ENCODE measurements at regions not wholly inside any gene's neighbourhood (a gene's known extent, or its start where the extent isn't known, plus 50 kb on each side); places are given as distances from the start of the nearest gene placed in this dataset.

DNA sequence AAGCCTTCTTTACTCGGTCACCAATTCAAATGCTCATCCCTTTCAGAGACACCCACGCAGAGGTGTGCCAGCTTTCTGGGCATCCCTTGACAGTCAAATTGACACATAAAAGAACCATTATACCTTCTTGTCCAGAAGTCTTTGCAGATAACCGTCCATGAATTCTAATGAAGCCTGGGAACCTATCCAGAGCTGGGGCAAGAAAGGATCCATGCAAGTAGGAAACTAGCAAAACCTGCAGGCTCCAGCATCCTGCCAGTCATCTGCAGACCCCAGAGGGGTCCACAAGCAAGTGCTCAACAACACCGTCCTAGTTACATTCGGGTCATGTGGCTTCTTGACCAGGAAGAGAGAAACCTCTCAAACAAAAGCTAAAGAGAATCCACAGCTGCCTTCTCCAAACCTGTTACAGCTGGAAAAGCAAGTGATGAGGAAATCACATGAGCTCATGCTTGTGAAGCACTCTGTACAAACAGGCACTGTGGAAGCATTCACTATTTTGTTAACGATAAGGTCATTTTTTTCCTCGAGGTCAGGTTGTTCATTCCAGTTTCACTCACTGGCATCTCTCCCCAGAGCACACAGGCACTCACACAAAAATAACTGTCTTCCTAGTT, 80.2 kb upstream of the DMRT1 start:
- Histone ChIP-seq H3K9ac (ENCODE audit: low read depth in 1 of 2, low read length in 2 of 2) (no peak overlapping the region), H3K27ac (ENCODE audit: low read depth in 1 of 2, low read length in 2 of 2) (no peak overlapping the region), H3K4me3 (ENCODE audit: low read depth in 1 of 3, low read length in 3 of 3) (no peak overlapping the region), H3K36me3 (ENCODE audit: control insufficient read depth in 4 of 4, insufficient read depth in 3 of 4, low read depth in 1 of 4, low read length in 3 of 4) (no peaks in the 10 kb centered on the region), H3K4me1 (ENCODE audit: control insufficient read depth in 4 of 4, insufficient read depth in 4 of 4, low read length in 3 of 4) (peaks cover 0 to 3% (median 0%) of the 10 kb centered on the region in 4 donors), H3K9me3 (ENCODE audit: control insufficient read depth in 4 of 4, low read length in 3 of 4) (no peaks in the 10 kb centered on the region), H3K27me3 (ENCODE audit: control insufficient read depth in 4 of 4, insufficient read depth in 4 of 4, low read length in 3 of 4) (no peaks in the 10 kb centered on the region)
- no peak for DNase-seq (ENCODE audit: low spot score)
- TF ChIP-seq RXRA (IDR thresholded peaks at IDR 0.05): peak in 1 of 2 donors; percentile 74
- TF ChIP-seq NR2F2 (IDR thresholded peaks at IDR 0.05): no peak
- peak in 1 of 2 donors; percentile 62 for TF ChIP-seq HNF4A (conservative IDR thresholded peaks at IDR 0.05)
- peak; percentile 32 to 39 for TF ChIP-seq RAD21 (IDR thresholded peaks at IDR 0.05)
- TF ChIP-seq, protein P1, sequence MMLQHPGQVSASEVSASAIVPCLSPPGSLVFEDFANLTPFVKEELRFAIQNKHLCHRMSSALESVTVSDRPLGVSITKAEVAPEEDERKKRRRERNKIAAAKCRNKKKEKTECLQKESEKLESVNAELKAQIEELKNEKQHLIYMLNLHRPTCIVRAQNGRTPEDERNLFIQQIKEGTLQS (IDR thresholded peaks at IDR 0.05): no peak
- no peak for TF ChIP-seq FOXA1 (IDR thresholded peaks at IDR 0.05)
- no peak for TF ChIP-seq HNF4G (IDR thresholded peaks at IDR 0.05)
- TF ChIP-seq, protein P2, sequence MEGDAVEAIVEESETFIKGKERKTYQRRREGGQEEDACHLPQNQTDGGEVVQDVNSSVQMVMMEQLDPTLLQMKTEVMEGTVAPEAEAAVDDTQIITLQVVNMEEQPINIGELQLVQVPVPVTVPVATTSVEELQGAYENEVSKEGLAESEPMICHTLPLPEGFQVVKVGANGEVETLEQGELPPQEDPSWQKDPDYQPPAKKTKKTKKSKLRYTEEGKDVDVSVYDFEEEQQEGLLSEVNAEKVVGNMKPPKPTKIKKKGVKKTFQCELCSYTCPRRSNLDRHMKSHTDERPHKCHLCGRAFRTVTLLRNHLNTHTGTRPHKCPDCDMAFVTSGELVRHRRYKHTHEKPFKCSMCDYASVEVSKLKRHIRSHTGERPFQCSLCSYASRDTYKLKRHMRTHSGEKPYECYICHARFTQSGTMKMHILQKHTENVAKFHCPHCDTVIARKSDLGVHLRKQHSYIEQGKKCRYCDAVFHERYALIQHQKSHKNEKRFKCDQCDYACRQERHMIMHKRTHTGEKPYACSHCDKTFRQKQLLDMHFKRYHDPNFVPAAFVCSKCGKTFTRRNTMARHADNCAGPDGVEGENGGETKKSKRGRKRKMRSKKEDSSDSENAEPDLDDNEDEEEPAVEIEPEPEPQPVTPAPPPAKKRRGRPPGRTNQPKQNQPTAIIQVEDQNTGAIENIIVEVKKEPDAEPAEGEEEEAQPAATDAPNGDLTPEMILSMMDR (IDR thresholded peaks at IDR 0.05; ENCODE audit: low read depth, low read length, missing input control): no peak
- no peak for TF ChIP-seq EGR1 (IDR thresholded peaks at IDR 0.05; ENCODE audit: low read depth in 2 of 2)
- TF ChIP-seq SP1 (IDR thresholded peaks at IDR 0.05): peak; percentile 24
- no peak for TF ChIP-seq TAF1 (conservative IDR thresholded peaks at IDR 0.05)
- peak; percentile 22 for TF ChIP-seq ZBTB33 (IDR thresholded peaks at IDR 0.05)
- peak; percentile 27 for TF ChIP-seq FOXA2 (IDR thresholded peaks at IDR 0.05)
- TF ChIP-seq JUND (IDR thresholded peaks at IDR 0.05): peak in 1 of 2 donors; percentile 74
- no peak for TF ChIP-seq GABPA (IDR thresholded peaks at IDR 0.05 in 1 of 2, conservative IDR thresholded peaks at IDR 0.05 in 1 of 2)
- peak; percentile 23 for TF ChIP-seq YY1 (IDR thresholded peaks at IDR 0.05)
- TF ChIP-seq REST (IDR thresholded peaks at IDR 0.05): peak; percentile 33
- TF ChIP-seq, protein P3, sequence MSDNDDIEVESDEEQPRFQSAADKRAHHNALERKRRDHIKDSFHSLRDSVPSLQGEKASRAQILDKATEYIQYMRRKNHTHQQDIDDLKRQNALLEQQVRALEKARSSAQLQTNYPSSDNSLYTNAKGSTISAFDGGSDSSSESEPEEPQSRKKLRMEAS (IDR thresholded peaks at IDR 0.05): no peak
- 58% methylated on average over 7 of the region's 7 CpGs for WGBS
